ENCODE measurements at regions not wholly inside any gene's neighbourhood (a gene's known extent, or its start where the extent isn't known, plus 50 kb on each side); places are given as distances from the start of the nearest gene placed in this dataset.

GRCh38 chr3:73710340-73710739 is 85.6 kb upstream of the PDZRN3 start:
- TF ChIP-seq NFIC (IDR thresholded peaks at IDR 0.05) = no peak
- TF ChIP-seq REST (IDR thresholded peaks at IDR 0.05; ENCODE audit: low read depth) = no peak
- TF ChIP-seq CREB1 (IDR thresholded peaks at IDR 0.05; ENCODE audit: low read depth) = no peak
- no peak for TF ChIP-seq EP300 (IDR thresholded peaks at IDR 0.05; ENCODE audit: borderline replicate concordance)
- TF ChIP-seq RAD21 (IDR thresholded peaks at IDR 0.05; ENCODE audit: low read depth) = no peak
- TF ChIP-seq MAX (IDR thresholded peaks at IDR 0.05) = no peak

Data from Ishikawa (cell line).